BJ (cell line): ENCODE measurements at regions not wholly inside any gene's neighbourhood (a gene's known extent, or its start where the extent isn't known, plus 50 kb on each side); places are given as distances from the start of the nearest gene placed in this dataset.

ENCODE experiments used
- CTCF ChIA-PET: fragments of 350-600 bp; formaldehyde crosslinking; extraction: SDS; loops from one replicate; lab custom pipeline; 2021; ENCODE audit warnings: antibody characterized with exemption, inconsistent platforms; lab: Yijun Ruan, JAX
- POLR2A ChIA-PET: fragments of 300-600 bp; sonication (Branson Sonifier 250); formaldehyde crosslinking; extraction: SDS; loops from one replicate; lab custom pipeline; 2021; ENCODE audit warnings: antibody characterized with exemption; lab: Charles Lee
- DNase-seq: peaks from one replicate; pipeline ENCODE4 v3.0.0-alpha.2; 2011; ENCODE audit warnings: low read depth
- H3K27me3 ChIP-seq: 2 replicates; pipeline ENCODE4 v1.6.0; 2011; ENCODE audit warnings: low read length; ENCODE audit not compliant: control insufficient read depth, insufficient read depth
- H3K36me3 ChIP-seq: 2 replicates; pipeline ENCODE4 v1.5.1; 2011; ENCODE audit warnings: low read length; ENCODE audit not compliant: control insufficient read depth, insufficient read depth
- H3K4me3 ChIP-seq: 2 replicates; pipeline ENCODE4 v1.5.1; 2011; ENCODE audit warnings: low read depth, mild to moderate bottlenecking, control low read depth, low read length
- TF ChIP-seq, protein P1 (sequence below): IDR thresholded peaks from 2 replicates; pipeline ENCODE4 v1.5.1; 2011; ENCODE audit warnings: low read depth, mild to moderate bottlenecking, control low read depth, inconsistent platforms, low read length, moderate library complexity; ENCODE audit not compliant: insufficient read depth

DNA sequence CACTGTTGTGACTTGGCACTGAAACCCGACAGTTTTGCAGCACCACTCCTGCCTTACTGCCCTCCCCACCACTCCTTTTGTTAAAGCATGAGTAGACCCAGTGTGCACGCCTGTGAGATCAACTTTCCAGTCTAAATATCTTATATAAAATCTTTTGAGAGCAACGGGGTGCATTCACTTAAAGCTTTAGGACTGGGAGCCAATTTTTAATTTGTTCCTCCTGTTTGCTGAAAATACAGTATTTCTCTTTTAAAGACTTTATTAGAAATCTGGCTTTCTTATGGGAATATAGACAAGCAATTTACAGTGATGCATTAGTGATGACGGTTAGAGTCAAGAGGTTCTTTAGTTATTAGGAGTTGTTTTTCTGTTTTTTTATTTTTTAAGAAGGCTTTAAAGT, 397.5 kb downstream of the TMEM167A start:
- no peaks in the 10 kb centered on the region for H3K36me3 ChIP-seq
- H3K4me3 ChIP-seq, result no peak overlapping the region
- ChIA-PET POLR2A (no interaction called here), CTCF (interaction anchor here (0.9 kb wide), 1 partner anchor 213 kb away, joined by 3 read pairs; no protein-coding TSS in a partner anchor)
- TF ChIP-seq, protein P1, sequence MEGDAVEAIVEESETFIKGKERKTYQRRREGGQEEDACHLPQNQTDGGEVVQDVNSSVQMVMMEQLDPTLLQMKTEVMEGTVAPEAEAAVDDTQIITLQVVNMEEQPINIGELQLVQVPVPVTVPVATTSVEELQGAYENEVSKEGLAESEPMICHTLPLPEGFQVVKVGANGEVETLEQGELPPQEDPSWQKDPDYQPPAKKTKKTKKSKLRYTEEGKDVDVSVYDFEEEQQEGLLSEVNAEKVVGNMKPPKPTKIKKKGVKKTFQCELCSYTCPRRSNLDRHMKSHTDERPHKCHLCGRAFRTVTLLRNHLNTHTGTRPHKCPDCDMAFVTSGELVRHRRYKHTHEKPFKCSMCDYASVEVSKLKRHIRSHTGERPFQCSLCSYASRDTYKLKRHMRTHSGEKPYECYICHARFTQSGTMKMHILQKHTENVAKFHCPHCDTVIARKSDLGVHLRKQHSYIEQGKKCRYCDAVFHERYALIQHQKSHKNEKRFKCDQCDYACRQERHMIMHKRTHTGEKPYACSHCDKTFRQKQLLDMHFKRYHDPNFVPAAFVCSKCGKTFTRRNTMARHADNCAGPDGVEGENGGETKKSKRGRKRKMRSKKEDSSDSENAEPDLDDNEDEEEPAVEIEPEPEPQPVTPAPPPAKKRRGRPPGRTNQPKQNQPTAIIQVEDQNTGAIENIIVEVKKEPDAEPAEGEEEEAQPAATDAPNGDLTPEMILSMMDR, result no peak
- no peaks in the 10 kb centered on the region for H3K27me3 ChIP-seq
- DNase-seq, result no peak

DNA sequence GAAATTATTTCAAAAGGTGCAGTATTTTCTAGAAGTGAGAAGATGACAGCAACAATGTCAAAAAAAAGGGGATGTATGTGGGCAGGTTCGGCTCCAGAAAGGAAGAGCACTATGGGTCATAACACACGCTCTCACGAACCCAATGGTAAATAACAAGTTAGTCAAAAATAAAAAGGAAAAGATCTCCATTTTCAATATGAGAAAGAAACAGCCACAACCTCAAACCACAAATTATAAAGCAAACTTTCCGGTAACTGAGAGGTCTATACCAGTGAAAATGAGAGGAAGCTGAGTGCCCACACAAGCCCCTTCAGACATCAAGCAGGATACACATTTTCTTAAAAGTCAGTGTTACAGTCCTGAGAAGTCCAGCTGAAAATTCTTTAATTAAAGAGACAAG, 398.5 kb upstream of the RPS23 start:
- DNase-seq, result no peak
- POLR2A ChIA-PET, result no interaction called here
- TF ChIP-seq, protein P1, result no peak
- Histone ChIP-seq H3K36me3 (no peaks in the 10 kb centered on the region), H3K27me3 (no peaks in the 10 kb centered on the region), H3K4me3 (no peak overlapping the region)
- CTCF ChIA-PET, result no interaction called here

DNA sequence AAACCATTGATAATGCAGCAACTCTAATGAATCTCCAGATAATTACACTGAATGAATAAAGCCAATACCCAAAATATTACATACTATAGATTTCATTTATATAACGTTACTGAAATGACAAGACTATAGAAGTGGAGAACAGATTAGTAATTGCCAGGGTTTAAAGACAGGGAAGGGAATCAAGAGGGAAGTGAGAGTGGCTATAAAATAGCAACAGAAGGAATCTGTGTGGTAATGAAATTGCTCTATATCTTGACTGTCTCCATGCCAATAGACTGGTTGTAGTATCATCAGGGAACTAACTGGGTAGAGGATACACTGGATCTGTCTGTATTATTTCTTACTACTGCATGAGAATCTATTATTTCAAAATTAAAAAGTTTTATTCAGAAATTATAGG, 396.5 kb upstream of the RPS23 start:
- TF ChIP-seq, protein P1, result no peak
- CTCF ChIA-PET, result no interaction called here
- no peaks in the 10 kb centered on the region for H3K36me3 ChIP-seq
- POLR2A ChIA-PET, result no interaction called here
- H3K4me3 ChIP-seq, result no peak overlapping the region
- no peak for DNase-seq
- H3K27me3 ChIP-seq, result no peaks in the 10 kb centered on the region

DNA sequence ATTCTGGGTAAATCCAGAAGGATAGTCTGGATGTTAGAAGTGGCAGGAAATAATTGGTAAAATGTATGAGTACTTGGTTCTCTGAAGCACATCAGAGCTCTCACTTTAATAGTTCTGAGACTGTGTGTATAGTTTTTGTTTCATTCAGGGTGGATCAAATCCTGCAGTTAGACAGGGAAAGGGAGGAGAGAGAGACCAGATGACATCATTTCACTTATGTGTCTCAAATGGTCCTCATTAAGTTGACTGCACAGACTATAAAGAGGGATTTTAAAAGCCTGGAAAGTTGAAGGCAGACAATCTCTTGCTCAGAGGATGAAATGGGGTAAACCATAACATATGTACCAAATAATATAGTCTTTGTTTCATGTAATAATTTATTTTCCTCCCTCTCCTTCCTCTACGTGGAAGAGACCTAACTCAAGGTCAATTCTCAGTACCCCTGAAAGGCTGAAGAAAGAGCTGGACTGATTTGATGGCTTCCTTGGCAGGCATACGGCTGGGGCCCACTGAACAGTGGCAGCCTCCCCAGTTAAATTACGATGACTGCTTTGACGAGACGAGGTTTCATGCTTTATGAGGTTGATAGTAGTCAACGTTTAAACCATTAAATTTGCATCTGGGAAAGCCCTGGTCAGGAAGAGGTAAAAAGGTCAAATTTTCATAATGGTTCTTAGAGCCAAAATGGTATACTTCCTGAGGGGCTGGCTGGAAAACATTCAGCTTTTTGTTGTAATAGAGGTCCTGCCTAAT, 395.1 kb upstream of the RPS23 start:
- TF ChIP-seq, protein P1, result no peak
- Histone ChIP-seq H3K4me3 (no peak overlapping the region), H3K36me3 (no peaks in the 10 kb centered on the region), H3K27me3 (no peaks in the 10 kb centered on the region)
- ChIA-PET CTCF (no interaction called here), POLR2A (no interaction called here)
- DNase-seq, result no peak

DNA sequence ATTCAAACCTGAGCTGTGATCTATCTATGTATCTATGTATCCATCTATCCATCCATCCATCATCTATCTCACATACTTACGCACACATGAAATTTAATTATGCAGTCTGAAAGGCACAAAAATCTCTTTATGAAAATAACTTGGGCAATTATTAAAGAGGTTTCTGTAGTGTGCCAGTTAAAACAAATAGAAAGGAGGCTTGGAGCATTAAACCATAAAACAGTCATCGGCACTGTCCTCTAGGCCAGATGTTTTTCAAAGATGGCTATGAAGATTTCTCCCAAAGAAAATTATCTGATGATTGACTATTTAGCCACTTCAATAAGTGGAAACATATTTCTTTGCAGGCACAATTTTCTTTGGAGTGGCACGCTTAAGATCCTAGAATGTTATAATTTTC, 392.5 kb upstream of the RPS23 start:
- no peak for DNase-seq
- Histone ChIP-seq H3K36me3 (no peaks in the 10 kb centered on the region), H3K27me3 (no peaks in the 10 kb centered on the region), H3K4me3 (no peak overlapping the region)
- TF ChIP-seq, protein P1, result no peak
- POLR2A ChIA-PET, result no interaction called here
- CTCF ChIA-PET, result no interaction called here
